ENCODE measurements at regions not wholly inside any gene's neighbourhood (a gene's known extent, or its start where the extent isn't known, plus 50 kb on each side); places are given as distances from the start of the nearest gene placed in this dataset.
"Not testable (repeated sequence)": the region's sequence is repeated elsewhere in the genome, so short reads cannot be mapped to it uniquely, and the experiment has no call there.

- no peak for DNase-seq
These were observed 226.9 kb upstream of the IRF2BP2 start for GRCh38 chr1:234836776-234837357.

GRCh38 chr1:234836045-234836681 lies 226.2 kb upstream of the IRF2BP2 start:
- no peak for DNase-seq

GRCh38 chr1:234835239-234835638 lies 225.3 kb upstream of the IRF2BP2 start:
- DNase-seq = no peak

GRCh38 chr1:234833646-234834045 lies 223.7 kb upstream of the IRF2BP2 start:
- DNase-seq = no peak

- no peak for DNase-seq
These were observed 223.1 kb upstream of the IRF2BP2 start for GRCh38 chr1:234833118-234833517.

- DNase-seq = no peak
These were observed 217.7 kb upstream of the IRF2BP2 start for GRCh38 chr1:234827656-234828055.

- no peak for DNase-seq
These were observed 217.2 kb upstream of the IRF2BP2 start for GRCh38 chr1:234827181-234827580.

GRCh38 chr1:234826352-234826751 lies 216.4 kb upstream of the IRF2BP2 start:
- no peak for DNase-seq

GRCh38 chr1:234825498-234826165 lies 215.7 kb upstream of the IRF2BP2 start:
- DNase-seq = no peak

- DNase-seq = not testable (repeated sequence)
These were observed 214.9 kb upstream of the IRF2BP2 start for GRCh38 chr1:234824836-234825235.

- DNase-seq = no peak
These were observed 213.5 kb upstream of the IRF2BP2 start for GRCh38 chr1:234823191-234824176.

GRCh38 chr1:234821840-234822239 lies 211.9 kb upstream of the IRF2BP2 start:
- no peak for DNase-seq

- no peak for DNase-seq
These were observed 210.6 kb upstream of the IRF2BP2 start for GRCh38 chr1:234820597-234820996.

GRCh38 chr1:234819845-234820244 lies 209.9 kb upstream of the IRF2BP2 start:
- not testable (repeated sequence) for DNase-seq

- not testable (repeated sequence) for DNase-seq
These were observed 208.0 kb upstream of the IRF2BP2 start for GRCh38 chr1:234818040-234818387.

GRCh38 chr1:234817313-234818039 lies 207.5 kb upstream of the IRF2BP2 start:
- peak; percentile 93 for DNase-seq

GRCh38 chr1:234816864-234817263 lies 206.9 kb upstream of the IRF2BP2 start:
- peak; percentile 3 for DNase-seq

GRCh38 chr1:234816186-234816851 lies 206.3 kb upstream of the IRF2BP2 start:
- DNase-seq = not testable (repeated sequence)

GRCh38 chr1:234815295-234815815 lies 205.4 kb upstream of the IRF2BP2 start:
- not testable (repeated sequence) for DNase-seq

- DNase-seq = not testable (repeated sequence)
These were observed 204.3 kb upstream of the IRF2BP2 start for GRCh38 chr1:234814235-234814634.

- peak; percentile 59 for DNase-seq
These were observed 201.8 kb upstream of the IRF2BP2 start for GRCh38 chr1:234811824-234812223.

- DNase-seq = not testable (repeated sequence)
These were observed 200.7 kb upstream of the IRF2BP2 start for GRCh38 chr1:234810726-234811125.

All from kidney glomerular epithelial cell (primary cell).